Suprapubic skin (tissue), 4 donors: ENCODE measurements at regions not wholly inside any gene's neighbourhood (a gene's known extent, or its start where the extent isn't known, plus 50 kb on each side); places are given as distances from the start of the nearest gene placed in this dataset.

Experiments
- DNase-seq, 2 donors: peaks; one replicate each; pipeline ENCODE4 v3.0.0-alpha.2; 2019; ENCODE audit warnings: low spot score in 2 of 2
- H3K27ac ChIP-seq: fragments of 200-600 bp; sonication (generic); one replicate; pipeline ENCODE4 v1.5.1; 2019
- H3K27me3 ChIP-seq: fragments of 200-600 bp; sonication (generic); one replicate; pipeline ENCODE4 v1.5.1; 2019
- H3K36me3 ChIP-seq: fragments of 200-600 bp; sonication (generic); one replicate; pipeline ENCODE4 v1.5.1; 2019
- H3K4me1 ChIP-seq: fragments of 200-600 bp; sonication (generic); one replicate; pipeline ENCODE4 v1.5.1; 2019
- H3K4me3 ChIP-seq: fragments of 200-600 bp; sonication (generic); one replicate; pipeline ENCODE4 v1.5.1; 2019; ENCODE audit warnings: mild to moderate bottlenecking
- H3K9me3 ChIP-seq: fragments of 200-600 bp; sonication (generic); one replicate; pipeline ENCODE4 v1.5.1; 2019
- EP300 ChIP-seq: sonication (generic); formaldehyde crosslinking; IDR thresholded peaks from one replicate; pipeline ENCODE4 v1.6.1; 2017; ENCODE audit warnings: antibody characterized with exemption
- POLR2A ChIP-seq, 2 donors: fragments of 450-650 bp; IDR thresholded peaks; one replicate each; pipeline ENCODE4 v1.6.1; 2017; ENCODE audit warnings: antibody characterized with exemption in 2 of 2, mild to moderate bottlenecking in 2 of 2, moderate library complexity in 2 of 2
- POLR2AphosphoS5 ChIP-seq, 3 donors: sonication (generic); formaldehyde crosslinking; IDR thresholded peaks; one replicate each; pipeline ENCODE4 v1.6.1; 2017; ENCODE audit warnings: antibody characterized with exemption in 3 of 3
- WGBS: methylation state at CpG from one replicate; pipeline ENCODE4 v1.1.5; 2018; 5-methylcytosine and 5-hydroxymethylcytosine counted together
- TF ChIP-seq, protein P1 (sequence below), 2 donors: fragments of 200-600 bp in 1 of 2; fragments of 450-650 bp in 1 of 2; sonication (generic) in 1 of 2; IDR thresholded peaks; one replicate each; pipeline ENCODE4 v1.5.1; 2016 to 2019; ENCODE audit warnings: antibody characterized with exemption in 2 of 2, mild to moderate bottlenecking in 1 of 2, moderate library complexity in 1 of 2

DNA sequence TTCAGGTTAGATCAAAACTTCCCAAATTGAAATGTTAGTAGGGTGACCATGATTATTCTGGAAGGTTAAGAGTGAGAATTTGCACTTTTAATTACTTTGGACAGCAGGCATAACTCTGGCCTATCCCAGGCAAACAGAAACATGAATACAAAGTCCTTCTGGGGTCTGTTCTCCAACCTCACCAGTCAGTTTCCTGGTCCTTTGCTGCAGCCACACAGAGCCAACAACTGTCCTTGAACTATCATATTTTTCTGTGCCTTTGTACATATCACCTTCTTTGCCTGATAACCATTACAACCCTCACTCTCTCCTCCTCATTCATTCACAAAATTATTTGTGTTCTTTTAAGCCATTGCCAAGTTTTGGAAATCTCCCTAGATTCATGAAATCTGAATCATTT lies 126.0 kb upstream of the GBE1 start:
- H3K4me3 ChIP-seq = no peak overlapping the region
- no peaks in the 10 kb centered on the region for H3K27me3 ChIP-seq
- no peaks in the 10 kb centered on the region for H3K9me3 ChIP-seq
- H3K36me3 ChIP-seq = no peaks in the 10 kb centered on the region
- H3K27ac ChIP-seq = no peak overlapping the region
- H3K4me1 ChIP-seq = no peaks in the 10 kb centered on the region
- DNase-seq = no peak
- TF ChIP-seq EP300 (no peak), POLR2AphosphoS5 (IDR thresholded peaks at IDR 0.05) (no peak), POLR2A (IDR thresholded peaks at IDR 0.05) (no peak)
- TF ChIP-seq, protein P1, sequence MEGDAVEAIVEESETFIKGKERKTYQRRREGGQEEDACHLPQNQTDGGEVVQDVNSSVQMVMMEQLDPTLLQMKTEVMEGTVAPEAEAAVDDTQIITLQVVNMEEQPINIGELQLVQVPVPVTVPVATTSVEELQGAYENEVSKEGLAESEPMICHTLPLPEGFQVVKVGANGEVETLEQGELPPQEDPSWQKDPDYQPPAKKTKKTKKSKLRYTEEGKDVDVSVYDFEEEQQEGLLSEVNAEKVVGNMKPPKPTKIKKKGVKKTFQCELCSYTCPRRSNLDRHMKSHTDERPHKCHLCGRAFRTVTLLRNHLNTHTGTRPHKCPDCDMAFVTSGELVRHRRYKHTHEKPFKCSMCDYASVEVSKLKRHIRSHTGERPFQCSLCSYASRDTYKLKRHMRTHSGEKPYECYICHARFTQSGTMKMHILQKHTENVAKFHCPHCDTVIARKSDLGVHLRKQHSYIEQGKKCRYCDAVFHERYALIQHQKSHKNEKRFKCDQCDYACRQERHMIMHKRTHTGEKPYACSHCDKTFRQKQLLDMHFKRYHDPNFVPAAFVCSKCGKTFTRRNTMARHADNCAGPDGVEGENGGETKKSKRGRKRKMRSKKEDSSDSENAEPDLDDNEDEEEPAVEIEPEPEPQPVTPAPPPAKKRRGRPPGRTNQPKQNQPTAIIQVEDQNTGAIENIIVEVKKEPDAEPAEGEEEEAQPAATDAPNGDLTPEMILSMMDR (IDR thresholded peaks at IDR 0.05) = no peak

DNA sequence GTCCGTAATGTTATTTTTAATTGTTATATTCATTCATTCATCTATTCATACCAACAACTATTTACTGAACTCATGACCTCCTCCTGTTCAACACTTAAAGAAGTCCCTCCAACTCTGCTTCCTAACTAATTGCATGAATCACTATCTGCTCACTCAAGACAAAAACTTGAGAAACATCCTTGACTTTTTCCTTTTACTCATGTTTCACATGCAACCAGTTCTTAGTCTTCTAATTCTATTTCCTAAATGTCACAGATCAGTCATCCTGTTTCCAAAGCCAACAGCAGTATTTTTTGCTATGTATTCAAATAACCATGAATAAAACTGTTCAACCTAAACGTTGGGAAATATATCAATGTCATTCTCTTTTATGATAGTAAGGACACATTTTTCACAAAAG lies 124.6 kb upstream of the GBE1 start:
- TF ChIP-seq EP300 (no peak), POLR2A (IDR thresholded peaks at IDR 0.05) (no peak), POLR2AphosphoS5 (IDR thresholded peaks at IDR 0.05) (no peak)
- TF ChIP-seq, protein P1 (IDR thresholded peaks at IDR 0.05) = no peak
- no peak for DNase-seq
- no peaks in the 10 kb centered on the region for H3K4me1 ChIP-seq
- no peaks in the 10 kb centered on the region for H3K27me3 ChIP-seq
- no peaks in the 10 kb centered on the region for H3K36me3 ChIP-seq
- WGBS = 62% methylated on average over 2 of the region's 2 CpGs
- no peaks in the 10 kb centered on the region for H3K9me3 ChIP-seq
- no peak overlapping the region for H3K4me3 ChIP-seq
- H3K27ac ChIP-seq = no peak overlapping the region

DNA sequence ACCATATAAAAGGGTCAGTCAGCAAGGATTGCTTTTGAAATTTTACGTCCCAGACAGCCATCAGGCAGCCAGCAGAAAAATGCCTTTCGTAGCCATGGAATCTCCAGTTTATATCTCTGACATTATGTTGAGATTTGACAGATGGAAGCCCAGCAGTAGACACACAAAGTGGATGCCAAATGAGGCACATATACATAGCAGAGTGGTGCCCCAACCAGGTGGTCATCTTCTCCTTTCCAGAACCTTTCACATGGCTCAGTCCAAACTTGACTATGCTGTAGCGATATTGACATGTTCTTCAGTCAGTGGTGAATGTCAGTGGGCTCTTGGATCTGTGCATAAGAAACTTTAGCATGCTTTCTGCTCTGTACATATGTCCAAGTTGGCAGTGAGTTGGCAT lies 123.3 kb upstream of the GBE1 start:
- no peaks in the 10 kb centered on the region for H3K27me3 ChIP-seq
- TF ChIP-seq POLR2AphosphoS5 (IDR thresholded peaks at IDR 0.05) = no peak
- no peak for TF ChIP-seq EP300
- TF ChIP-seq, protein P1 (IDR thresholded peaks at IDR 0.05) = no peak
- H3K27ac ChIP-seq = no peak overlapping the region
- H3K4me1 ChIP-seq = no peaks in the 10 kb centered on the region
- no peak overlapping the region for H3K4me3 ChIP-seq
- no peaks in the 10 kb centered on the region for H3K36me3 ChIP-seq
- no peaks in the 10 kb centered on the region for H3K9me3 ChIP-seq
- DNase-seq = no peak
- WGBS = 84% methylated on average over 3 of the region's 3 CpGs

DNA sequence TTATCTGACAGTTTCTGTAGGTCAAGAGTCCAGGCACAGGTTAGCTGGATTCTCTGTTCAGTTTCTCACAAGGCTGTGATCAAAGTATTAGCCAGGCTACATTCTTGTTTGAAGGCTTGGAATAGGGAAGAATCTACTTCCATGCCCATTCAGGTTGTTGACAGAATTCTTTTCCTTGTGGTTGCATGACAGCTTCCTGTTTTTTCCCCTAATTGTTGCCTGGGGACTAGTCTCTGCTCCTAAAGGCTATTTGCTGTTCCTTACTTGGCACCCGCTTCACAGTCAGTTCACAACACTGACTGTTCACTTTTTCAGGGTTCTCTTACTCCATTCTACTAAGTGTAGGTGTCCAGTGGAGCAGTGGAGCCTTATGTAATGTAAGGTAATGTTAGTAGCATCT lies 115.4 kb upstream of the GBE1 start:
- 70% methylated on average over 1 of the region's 1 CpG for WGBS

DNA sequence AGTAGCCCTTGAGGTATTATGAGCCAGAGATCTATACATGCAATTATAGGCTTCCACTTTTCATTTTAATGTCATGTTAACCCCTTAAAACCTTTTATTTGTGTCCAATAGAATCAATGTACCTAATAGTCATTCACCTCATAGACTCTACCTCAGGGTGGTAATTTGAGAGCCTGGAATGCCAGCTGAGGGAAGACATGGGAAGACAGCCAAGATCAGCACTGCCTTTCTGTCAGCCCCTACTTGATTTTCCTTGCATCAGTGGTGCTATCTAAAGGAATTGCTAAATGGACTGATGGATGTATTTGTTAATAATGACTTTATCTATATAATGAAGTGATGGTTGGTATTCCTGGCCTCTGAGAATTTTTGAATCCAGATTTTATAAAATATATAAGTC lies 113.3 kb upstream of the GBE1 start:
- TF ChIP-seq POLR2A (IDR thresholded peaks at IDR 0.05) (no peak), POLR2AphosphoS5 (IDR thresholded peaks at IDR 0.05) (no peak), EP300 (no peak)
- TF ChIP-seq, protein P1 (IDR thresholded peaks at IDR 0.05) = no peak
- H3K4me1 ChIP-seq = no peaks in the 10 kb centered on the region
- no peak overlapping the region for H3K4me3 ChIP-seq
- H3K27me3 ChIP-seq = no peaks in the 10 kb centered on the region
- DNase-seq = no peak
- no peaks in the 10 kb centered on the region for H3K9me3 ChIP-seq
- no peak overlapping the region for H3K27ac ChIP-seq
- no peaks in the 10 kb centered on the region for H3K36me3 ChIP-seq

More for the DNA sequence above, 115.4 kb upstream of the GBE1 start:
- no peak for TF ChIP-seq POLR2A (IDR thresholded peaks at IDR 0.05)
- no peak for TF ChIP-seq EP300
- TF ChIP-seq, protein P1 (IDR thresholded peaks at IDR 0.05) = no peak
- Histone ChIP-seq H3K27ac (no peak overlapping the region), H3K4me1 (no peaks in the 10 kb centered on the region), H3K27me3 (no peaks in the 10 kb centered on the region), H3K4me3 (no peak overlapping the region), H3K9me3 (no peaks in the 10 kb centered on the region), H3K36me3 (no peaks in the 10 kb centered on the region)
- DNase-seq = no peak
